Mesothelial cell of epicardium (in vitro differentiated cells): ENCODE measurements at regions not wholly inside any gene's neighbourhood (a gene's known extent, or its start where the extent isn't known, plus 50 kb on each side); places are given as distances from the start of the nearest gene placed in this dataset.
A peak's percentile ranks its signal among the peaks of the same experiment; 100 is the strongest.
"Not testable (repeated sequence)": the region's sequence is repeated elsewhere in the genome, so short reads cannot be mapped to it uniquely, and the experiment has no call there.

ENCODE experiments used
- DNase-seq, 2 experiments: peaks; one replicate each; pipeline ENCODE4 v3.0.0; 2021; ENCODE audit warnings: low spot score in 2 of 2; ENCODE audit not compliant: unreplicated experiment in 2 of 2
- H3K27ac Mint-ChIP-seq: 2 replicates; pipeline ENCODE4 v1.8.0; 2021; ENCODE audit warnings: mixed read lengths
- H3K27me3 Mint-ChIP-seq: 2 replicates; pipeline ENCODE4 v1.8.0; 2021; ENCODE audit warnings: low read depth, mixed read lengths
- H3K36me3 Mint-ChIP-seq: 2 replicates; pipeline ENCODE4 v1.8.0; 2021; ENCODE audit warnings: mixed read lengths
- H3K4me1 Mint-ChIP-seq: 2 replicates; pipeline ENCODE4 v1.8.0; 2021; ENCODE audit warnings: mixed read lengths
- H3K4me3 Mint-ChIP-seq: 2 replicates; pipeline ENCODE4 v1.8.0; 2021; ENCODE audit warnings: mild to moderate bottlenecking, moderate library complexity, mixed read lengths
- H3K9me3 Mint-ChIP-seq: 2 replicates; pipeline ENCODE4 v1.8.0; 2021; ENCODE audit warnings: mixed read lengths
- TF ChIP-seq, protein P1 (sequence below): fragments of 200-600 bp; sonication (generic); IDR thresholded peaks from one replicate; pipeline ENCODE4 v1.5.0; 2021; ENCODE audit warnings: antibody characterized with exemption; ENCODE audit not compliant: unreplicated experiment

DNA sequence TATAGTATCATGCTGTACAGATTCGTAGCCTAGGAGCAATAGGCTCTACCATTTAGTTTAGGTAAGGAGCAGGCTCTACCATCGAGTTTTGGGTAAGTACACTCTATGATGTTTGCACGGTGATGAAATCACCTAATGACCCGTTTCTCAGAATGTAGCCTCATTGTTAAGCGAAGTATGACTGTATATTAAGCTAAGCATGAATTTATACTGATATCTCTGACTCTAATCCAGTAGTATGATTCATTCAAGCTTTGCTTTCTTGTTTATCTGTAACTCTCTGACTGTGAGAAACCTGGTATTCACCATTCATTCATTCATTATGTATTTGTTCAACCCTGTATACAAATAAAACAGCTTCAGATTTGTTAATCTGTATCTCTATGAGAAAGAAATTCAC, 283.9 kb upstream of the PRICKLE1 start:
- TF ChIP-seq, protein P1, sequence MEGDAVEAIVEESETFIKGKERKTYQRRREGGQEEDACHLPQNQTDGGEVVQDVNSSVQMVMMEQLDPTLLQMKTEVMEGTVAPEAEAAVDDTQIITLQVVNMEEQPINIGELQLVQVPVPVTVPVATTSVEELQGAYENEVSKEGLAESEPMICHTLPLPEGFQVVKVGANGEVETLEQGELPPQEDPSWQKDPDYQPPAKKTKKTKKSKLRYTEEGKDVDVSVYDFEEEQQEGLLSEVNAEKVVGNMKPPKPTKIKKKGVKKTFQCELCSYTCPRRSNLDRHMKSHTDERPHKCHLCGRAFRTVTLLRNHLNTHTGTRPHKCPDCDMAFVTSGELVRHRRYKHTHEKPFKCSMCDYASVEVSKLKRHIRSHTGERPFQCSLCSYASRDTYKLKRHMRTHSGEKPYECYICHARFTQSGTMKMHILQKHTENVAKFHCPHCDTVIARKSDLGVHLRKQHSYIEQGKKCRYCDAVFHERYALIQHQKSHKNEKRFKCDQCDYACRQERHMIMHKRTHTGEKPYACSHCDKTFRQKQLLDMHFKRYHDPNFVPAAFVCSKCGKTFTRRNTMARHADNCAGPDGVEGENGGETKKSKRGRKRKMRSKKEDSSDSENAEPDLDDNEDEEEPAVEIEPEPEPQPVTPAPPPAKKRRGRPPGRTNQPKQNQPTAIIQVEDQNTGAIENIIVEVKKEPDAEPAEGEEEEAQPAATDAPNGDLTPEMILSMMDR: no peak
- Mint-ChIP-seq H3K27ac (no peak overlapping the region), H3K9me3 (peaks cover 10% of the 10 kb centered on the region), H3K4me3 (no peak overlapping the region), H3K27me3 (no peaks in the 10 kb centered on the region), H3K36me3 (peaks cover 4% of the 10 kb centered on the region), H3K4me1 (no peaks in the 10 kb centered on the region)
- no peak for DNase-seq

GRCh38 chr12:42871816-42872215, 282.3 kb upstream of the PRICKLE1 start:
- Mint-ChIP-seq H3K9me3 (peaks cover 4% of the 10 kb centered on the region), H3K27ac (no peak overlapping the region), H3K4me3 (no peak overlapping the region), H3K27me3 (no peaks in the 10 kb centered on the region), H3K36me3 (no peaks in the 10 kb centered on the region), H3K4me1 (no peaks in the 10 kb centered on the region)
- TF ChIP-seq, protein P1: no peak
- no peak for DNase-seq

- Mint-ChIP-seq H3K4me1 (peaks cover 5% of the 10 kb centered on the region), H3K9me3 (no peaks in the 10 kb centered on the region), H3K36me3 (no peaks in the 10 kb centered on the region), H3K4me3 (no peak overlapping the region), H3K27me3 (no peaks in the 10 kb centered on the region), H3K27ac (no peak overlapping the region)
- TF ChIP-seq, protein P1: no peak
- no peak for DNase-seq
Observed at GRCh38 chr12:42868291-42868690, 278.7 kb upstream of the PRICKLE1 start.

- Mint-ChIP-seq H3K4me1 (peaks cover 5% of the 10 kb centered on the region), H3K9me3 (no peaks in the 10 kb centered on the region), H3K27me3 (no peaks in the 10 kb centered on the region), H3K4me3 (no peak overlapping the region), H3K36me3 (no peaks in the 10 kb centered on the region), H3K27ac (peak overlapping the region; percentile 37)
- TF ChIP-seq, protein P1: no peak
- DNase-seq: no peak
Observed at GRCh38 chr12:42865282-42865681, 275.7 kb upstream of the PRICKLE1 start.

GRCh38 chr12:42862055-42862454, 272.5 kb upstream of the PRICKLE1 start:
- H3K27me3 Mint-ChIP-seq: no peaks in the 10 kb centered on the region
- DNase-seq: no peak
- no peak overlapping the region for H3K4me3 Mint-ChIP-seq
- TF ChIP-seq, protein P1: no peak
- peaks cover 29% of the 10 kb centered on the region for H3K4me1 Mint-ChIP-seq
- no peaks in the 10 kb centered on the region for H3K9me3 Mint-ChIP-seq
- no peaks in the 10 kb centered on the region for H3K36me3 Mint-ChIP-seq
- H3K27ac Mint-ChIP-seq: no peak overlapping the region

DNA sequence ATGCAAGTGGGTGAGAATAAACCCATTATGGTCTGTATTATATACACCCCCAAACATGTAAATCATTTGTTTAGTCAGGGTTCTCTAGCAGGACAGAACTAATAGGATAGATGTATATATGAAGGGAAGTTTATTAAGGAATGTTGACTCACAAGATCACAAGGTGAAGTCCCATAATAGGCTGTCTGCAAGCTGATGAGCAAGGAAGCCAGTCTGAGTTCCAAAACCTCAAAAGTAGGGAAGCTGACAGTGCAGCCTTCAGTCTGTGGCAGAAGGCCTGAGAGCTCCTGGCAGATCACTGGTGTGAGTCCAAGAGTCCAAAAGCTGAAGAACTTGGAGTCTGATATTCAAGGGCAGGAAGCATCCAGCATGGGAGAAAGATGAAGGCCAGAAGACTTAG, 270.8 kb upstream of the PRICKLE1 start:
- not testable (repeated sequence) for H3K4me3 Mint-ChIP-seq, H3K36me3 Mint-ChIP-seq, DNase-seq, H3K27ac Mint-ChIP-seq, H3K27me3 Mint-ChIP-seq, H3K9me3 Mint-ChIP-seq
- H3K4me1 Mint-ChIP-seq: peaks cover 32% of the 10 kb centered on the region
